Liver (tissue), 8 donors: ENCODE measurements at regions not wholly inside any gene's neighbourhood (a gene's known extent, or its start where the extent isn't known, plus 50 kb on each side); places are given as distances from the start of the nearest gene placed in this dataset.

ENCODE experiments used
- DNase-seq: peaks from one replicate; pipeline ENCODE4 v3.0.0-alpha.2; 2017; ENCODE audit warnings: low spot score
- H3K27ac ChIP-seq, 2 donors: one replicate each; pipeline ENCODE4 v1.7.0; 2013; ENCODE audit warnings: inconsistent platforms in 2 of 2, low read length in 2 of 2, control low read depth in 1 of 2, low read depth in 1 of 2, mild to moderate bottlenecking in 1 of 2
- H3K27me3 ChIP-seq, 4 donors: one replicate each; pipeline versions ENCODE4 v1.6.1 to v1.7.0; 2013; ENCODE audit warnings: low read length in 3 of 4, inconsistent platforms in 1 of 4, mild to moderate bottlenecking in 1 of 4, moderate library complexity in 1 of 4; ENCODE audit not compliant: control insufficient read depth in 4 of 4, insufficient read depth in 4 of 4
- H3K36me3 ChIP-seq, 4 donors: one replicate each; pipeline versions ENCODE4 v1.6.1 to v1.7.0; 2013; ENCODE audit warnings: low read length in 3 of 4, mild to moderate bottlenecking in 3 of 4, low read depth in 1 of 4, moderate library complexity in 1 of 4; ENCODE audit not compliant: control insufficient read depth in 4 of 4, insufficient read depth in 3 of 4
- H3K4me1 ChIP-seq, 4 donors: one replicate each; pipeline versions ENCODE4 v1.6.1 to v1.7.0; 2013; ENCODE audit warnings: low read length in 3 of 4, mild to moderate bottlenecking in 3 of 4, moderate library complexity in 1 of 4; ENCODE audit not compliant: control insufficient read depth in 4 of 4, insufficient read depth in 4 of 4
- H3K4me3 ChIP-seq, 3 donors: one replicate each; pipeline versions ENCODE4 v1.6.1 to v1.7.0; 2013; ENCODE audit warnings: low read length in 3 of 3, control low read depth in 1 of 3, low read depth in 1 of 3, mild to moderate bottlenecking in 1 of 3
- H3K9ac ChIP-seq, 2 donors: one replicate each; pipeline ENCODE4 v1.7.0; 2013; ENCODE audit warnings: low read length in 2 of 2, mild to moderate bottlenecking in 2 of 2, moderate library complexity in 2 of 2, control low read depth in 1 of 2, low read depth in 1 of 2
- H3K9me3 ChIP-seq, 4 donors: one replicate each; pipeline versions ENCODE4 v1.6.1 to v1.7.0; 2013; ENCODE audit warnings: low read length in 3 of 4; ENCODE audit not compliant: control insufficient read depth in 4 of 4
- EGR1 ChIP-seq, 2 donors: IDR thresholded peaks; 2 replicates each; pipeline ENCODE4 v1.6.1; 2016 to 2018; ENCODE audit warnings: antibody characterized with exemption in 2 of 2, low read depth in 2 of 2
- FOXA1 ChIP-seq: IDR thresholded peaks from 2 replicates; pipeline ENCODE4 v1.6.1; 2016; ENCODE audit warnings: antibody characterized with exemption
- FOXA2 ChIP-seq: IDR thresholded peaks from 2 replicates; pipeline ENCODE4 v1.6.1; 2016; ENCODE audit warnings: antibody characterized with exemption
- GABPA ChIP-seq, 2 donors: IDR thresholded peaks in 1 of 2; conservative IDR thresholded peaks in 1 of 2; 2 replicates each; pipeline ENCODE4 v1.6.1; 2016; ENCODE audit warnings: antibody characterized with exemption in 2 of 2, mild to moderate bottlenecking in 1 of 2, moderate library complexity in 1 of 2
- HNF4A ChIP-seq, 2 donors: conservative IDR thresholded peaks; 2 replicates each; pipeline ENCODE4 v1.6.1; 2016; ENCODE audit warnings: antibody characterized with exemption in 2 of 2, mild to moderate bottlenecking in 2 of 2
- HNF4G ChIP-seq: IDR thresholded peaks from 2 replicates; pipeline ENCODE4 v1.6.1; 2016; ENCODE audit warnings: antibody characterized with exemption
- JUND ChIP-seq, 2 donors: IDR thresholded peaks; 2 replicates each; pipeline ENCODE4 v1.6.1; 2016; ENCODE audit warnings: antibody characterized with exemption in 2 of 2
- NR2F2 ChIP-seq: IDR thresholded peaks from 2 replicates; pipeline ENCODE4 v1.6.1; 2016; ENCODE audit warnings: antibody characterized with exemption
- RAD21 ChIP-seq, 2 donors: IDR thresholded peaks; 2 replicates each; pipeline ENCODE4 v1.6.1; 2016; ENCODE audit warnings: antibody characterized with exemption in 2 of 2, mild to moderate bottlenecking in 2 of 2
- RXRA ChIP-seq, 2 donors: IDR thresholded peaks; 2 replicates each; pipeline ENCODE4 v1.6.1; 2017 to 2018; ENCODE audit warnings: antibody characterized with exemption in 2 of 2, mild to moderate bottlenecking in 1 of 2
- SP1 ChIP-seq: IDR thresholded peaks from 2 replicates; pipeline ENCODE4 v1.6.1; 2018; ENCODE audit warnings: antibody characterized with exemption, mild to moderate bottlenecking
- TAF1 ChIP-seq: conservative IDR thresholded peaks from 2 replicates; pipeline ENCODE4 v1.6.1; 2016; ENCODE audit warnings: antibody characterized with exemption, mild to moderate bottlenecking
- YY1 ChIP-seq: IDR thresholded peaks from 2 replicates; pipeline ENCODE4 v1.6.1; 2016; ENCODE audit warnings: antibody characterized with exemption, mild to moderate bottlenecking
- WGBS: extraction: QIAGEN DNeasy Blood & Tissue Kit; methylation state at CpG from one replicate; pipeline ENCODE4 v1.1.7; 2013; 5-methylcytosine and 5-hydroxymethylcytosine counted together
- TF ChIP-seq, protein P1 (sequence below): IDR thresholded peaks from 2 replicates; pipeline ENCODE4 v1.6.1; 2016; ENCODE audit warnings: antibody characterized with exemption
- TF ChIP-seq, protein P2 (sequence below): IDR thresholded peaks from 2 replicates; pipeline ENCODE4 v1.6.1; 2016; ENCODE audit warnings: antibody characterized with exemption
- TF ChIP-seq, protein P3 (sequence below): IDR thresholded peaks from 2 replicates; pipeline ENCODE4 v1.6.1; 2016; ENCODE audit warnings: antibody characterized with exemption
- TF ChIP-seq, protein P4 (sequence below): IDR thresholded peaks from 2 replicates; pipeline ENCODE4 v1.6.1; 2016; ENCODE audit warnings: antibody characterized with exemption, mild to moderate bottlenecking
- TF ChIP-seq, protein P5 (sequence below): fragments of 150-350 bp; IDR thresholded peaks from 2 replicates; pipeline ENCODE4 v1.5.1; 2017; ENCODE audit warnings: improper control_type of control experiment, low read depth, low read length; ENCODE audit not compliant: missing input control
- donor health status: healthy.
- donor health status: healthy.
- donor health status: healthy.
- donor health status: healthy.
- donor health status: healthy.

DNA sequence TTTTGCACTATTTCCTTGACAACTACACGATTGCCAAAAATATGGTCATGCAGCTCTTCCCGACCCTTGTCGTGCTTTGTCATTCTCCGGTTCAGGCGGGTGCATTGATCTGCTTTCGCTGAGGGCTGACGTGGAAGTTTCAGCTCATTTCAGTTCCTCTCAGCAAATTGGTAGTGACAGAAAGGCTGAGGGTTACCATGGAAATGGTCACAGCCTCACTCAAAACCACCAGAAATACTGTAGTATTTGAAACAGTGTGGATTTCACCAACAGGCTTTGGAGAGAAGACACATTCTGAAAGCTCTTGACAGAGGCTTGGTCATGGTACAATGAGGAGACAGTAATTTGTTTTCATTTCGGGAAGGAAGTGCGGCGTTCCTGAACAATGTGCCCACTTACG is 99.7 kb upstream of the EXOC2 start:
- Histone ChIP-seq H3K27me3 (peaks cover 0 to 10% (median 0%) of the 10 kb centered on the region in 4 donors), H3K9me3 (peaks cover 0 to 4% (median 0%) of the 10 kb centered on the region in 4 donors), H3K4me3 (no peak overlapping the region), H3K36me3 (no peaks in the 10 kb centered on the region), H3K27ac (no peak overlapping the region), H3K9ac (no peak overlapping the region), H3K4me1 (no peaks in the 10 kb centered on the region)
- TF ChIP-seq EGR1 (IDR thresholded peaks at IDR 0.05; ENCODE audit: low read depth in 2 of 2): no peak
- TF ChIP-seq HNF4G: no peak
- TF ChIP-seq, protein P1, sequence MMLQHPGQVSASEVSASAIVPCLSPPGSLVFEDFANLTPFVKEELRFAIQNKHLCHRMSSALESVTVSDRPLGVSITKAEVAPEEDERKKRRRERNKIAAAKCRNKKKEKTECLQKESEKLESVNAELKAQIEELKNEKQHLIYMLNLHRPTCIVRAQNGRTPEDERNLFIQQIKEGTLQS: no peak
- WGBS: 80% methylated on average over 11 of the region's 11 CpGs
- DNase-seq: no peak

DNA sequence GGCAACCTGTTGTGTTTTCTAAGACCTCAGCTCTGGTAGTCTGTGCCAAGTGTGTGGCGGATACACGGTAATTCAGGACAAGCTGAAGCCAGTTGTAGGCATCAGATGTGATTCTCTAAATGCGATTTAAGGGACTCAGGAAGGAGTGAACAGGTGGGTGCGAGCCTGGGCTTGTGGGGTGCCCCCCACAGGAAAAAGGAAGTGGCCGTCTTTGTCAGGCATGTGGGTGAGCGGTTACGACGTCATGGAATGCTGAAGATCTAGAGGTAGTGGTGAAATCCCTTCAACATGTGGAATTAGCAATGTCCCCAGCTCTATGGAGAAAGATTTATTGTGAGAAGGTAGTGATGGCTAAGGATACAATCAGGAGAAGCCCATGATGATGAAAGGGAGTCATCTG is 95.1 kb upstream of the EXOC2 start:
- Histone ChIP-seq H3K27me3 (peaks cover 0 to 6% (median 0%) of the 10 kb centered on the region in 4 donors), H3K36me3 (no peaks in the 10 kb centered on the region), H3K4me3 (no peak overlapping the region), H3K27ac (no peak overlapping the region), H3K9me3 (peaks cover 0 to 4% (median 0%) of the 10 kb centered on the region in 4 donors), H3K9ac (no peak overlapping the region), H3K4me1 (no peaks in the 10 kb centered on the region)
- TF ChIP-seq RXRA (IDR thresholded peaks at IDR 0.05) (no peak), GABPA (IDR thresholded peaks at IDR 0.05 in 1 of 2, conservative IDR thresholded peaks at IDR 0.05 in 1 of 2) (no peak), HNF4A (conservative IDR thresholded peaks at IDR 0.05) (no peak), JUND (IDR thresholded peaks at IDR 0.05) (no peak), HNF4G (no peak), FOXA2 (no peak), NR2F2 (no peak), FOXA1 (no peak), SP1 (no peak), RAD21 (IDR thresholded peaks at IDR 0.05) (no peak), TAF1 (no peak), YY1 (no peak), EGR1 (IDR thresholded peaks at IDR 0.05; ENCODE audit: low read depth in 2 of 2) (no peak)
- TF ChIP-seq, protein P2, sequence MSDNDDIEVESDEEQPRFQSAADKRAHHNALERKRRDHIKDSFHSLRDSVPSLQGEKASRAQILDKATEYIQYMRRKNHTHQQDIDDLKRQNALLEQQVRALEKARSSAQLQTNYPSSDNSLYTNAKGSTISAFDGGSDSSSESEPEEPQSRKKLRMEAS: no peak
- TF ChIP-seq, protein P3, sequence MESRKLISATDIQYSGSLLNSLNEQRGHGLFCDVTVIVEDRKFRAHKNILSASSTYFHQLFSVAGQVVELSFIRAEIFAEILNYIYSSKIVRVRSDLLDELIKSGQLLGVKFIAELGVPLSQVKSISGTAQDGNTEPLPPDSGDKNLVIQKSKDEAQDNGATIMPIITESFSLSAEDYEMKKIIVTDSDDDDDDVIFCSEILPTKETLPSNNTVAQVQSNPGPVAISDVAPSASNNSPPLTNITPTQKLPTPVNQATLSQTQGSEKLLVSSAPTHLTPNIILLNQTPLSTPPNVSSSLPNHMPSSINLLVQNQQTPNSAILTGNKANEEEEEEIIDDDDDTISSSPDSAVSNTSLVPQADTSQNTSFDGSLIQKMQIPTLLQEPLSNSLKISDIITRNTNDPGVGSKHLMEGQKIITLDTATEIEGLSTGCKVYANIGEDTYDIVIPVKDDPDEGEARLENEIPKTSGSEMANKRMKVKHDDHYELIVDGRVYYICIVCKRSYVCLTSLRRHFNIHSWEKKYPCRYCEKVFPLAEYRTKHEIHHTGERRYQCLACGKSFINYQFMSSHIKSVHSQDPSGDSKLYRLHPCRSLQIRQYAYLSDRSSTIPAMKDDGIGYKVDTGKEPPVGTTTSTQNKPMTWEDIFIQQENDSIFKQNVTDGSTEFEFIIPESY: no peak
- TF ChIP-seq, protein P4, sequence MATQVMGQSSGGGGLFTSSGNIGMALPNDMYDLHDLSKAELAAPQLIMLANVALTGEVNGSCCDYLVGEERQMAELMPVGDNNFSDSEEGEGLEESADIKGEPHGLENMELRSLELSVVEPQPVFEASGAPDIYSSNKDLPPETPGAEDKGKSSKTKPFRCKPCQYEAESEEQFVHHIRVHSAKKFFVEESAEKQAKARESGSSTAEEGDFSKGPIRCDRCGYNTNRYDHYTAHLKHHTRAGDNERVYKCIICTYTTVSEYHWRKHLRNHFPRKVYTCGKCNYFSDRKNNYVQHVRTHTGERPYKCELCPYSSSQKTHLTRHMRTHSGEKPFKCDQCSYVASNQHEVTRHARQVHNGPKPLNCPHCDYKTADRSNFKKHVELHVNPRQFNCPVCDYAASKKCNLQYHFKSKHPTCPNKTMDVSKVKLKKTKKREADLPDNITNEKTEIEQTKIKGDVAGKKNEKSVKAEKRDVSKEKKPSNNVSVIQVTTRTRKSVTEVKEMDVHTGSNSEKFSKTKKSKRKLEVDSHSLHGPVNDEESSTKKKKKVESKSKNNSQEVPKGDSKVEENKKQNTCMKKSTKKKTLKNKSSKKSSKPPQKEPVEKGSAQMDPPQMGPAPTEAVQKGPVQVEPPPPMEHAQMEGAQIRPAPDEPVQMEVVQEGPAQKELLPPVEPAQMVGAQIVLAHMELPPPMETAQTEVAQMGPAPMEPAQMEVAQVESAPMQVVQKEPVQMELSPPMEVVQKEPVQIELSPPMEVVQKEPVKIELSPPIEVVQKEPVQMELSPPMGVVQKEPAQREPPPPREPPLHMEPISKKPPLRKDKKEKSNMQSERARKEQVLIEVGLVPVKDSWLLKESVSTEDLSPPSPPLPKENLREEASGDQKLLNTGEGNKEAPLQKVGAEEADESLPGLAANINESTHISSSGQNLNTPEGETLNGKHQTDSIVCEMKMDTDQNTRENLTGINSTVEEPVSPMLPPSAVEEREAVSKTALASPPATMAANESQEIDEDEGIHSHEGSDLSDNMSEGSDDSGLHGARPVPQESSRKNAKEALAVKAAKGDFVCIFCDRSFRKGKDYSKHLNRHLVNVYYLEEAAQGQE: no peak
- TF ChIP-seq, protein P1: no peak
- TF ChIP-seq, protein P5, sequence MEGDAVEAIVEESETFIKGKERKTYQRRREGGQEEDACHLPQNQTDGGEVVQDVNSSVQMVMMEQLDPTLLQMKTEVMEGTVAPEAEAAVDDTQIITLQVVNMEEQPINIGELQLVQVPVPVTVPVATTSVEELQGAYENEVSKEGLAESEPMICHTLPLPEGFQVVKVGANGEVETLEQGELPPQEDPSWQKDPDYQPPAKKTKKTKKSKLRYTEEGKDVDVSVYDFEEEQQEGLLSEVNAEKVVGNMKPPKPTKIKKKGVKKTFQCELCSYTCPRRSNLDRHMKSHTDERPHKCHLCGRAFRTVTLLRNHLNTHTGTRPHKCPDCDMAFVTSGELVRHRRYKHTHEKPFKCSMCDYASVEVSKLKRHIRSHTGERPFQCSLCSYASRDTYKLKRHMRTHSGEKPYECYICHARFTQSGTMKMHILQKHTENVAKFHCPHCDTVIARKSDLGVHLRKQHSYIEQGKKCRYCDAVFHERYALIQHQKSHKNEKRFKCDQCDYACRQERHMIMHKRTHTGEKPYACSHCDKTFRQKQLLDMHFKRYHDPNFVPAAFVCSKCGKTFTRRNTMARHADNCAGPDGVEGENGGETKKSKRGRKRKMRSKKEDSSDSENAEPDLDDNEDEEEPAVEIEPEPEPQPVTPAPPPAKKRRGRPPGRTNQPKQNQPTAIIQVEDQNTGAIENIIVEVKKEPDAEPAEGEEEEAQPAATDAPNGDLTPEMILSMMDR: no peak
- DNase-seq: no peak
- 77% methylated on average over 8 of the region's 8 CpGs for WGBS
